Osteoblast (primary cell): ENCODE measurements at regions not wholly inside any gene's neighbourhood (a gene's known extent, or its start where the extent isn't known, plus 50 kb on each side); places are given as distances from the start of the nearest gene placed in this dataset.

Experiments used
- DNase-seq: peaks from one replicate; pipeline ENCODE4 v3.0.0; 2011; ENCODE audit warnings: low spot score, mixed read lengths; ENCODE audit not compliant: insufficient read length; ENCODE audit errors: missing footprints
- H2AFZ ChIP-seq: 2 replicates; pipeline ENCODE4 v1.6.0; 2011; ENCODE audit warnings: mild to moderate bottlenecking, low read length
- H3K27ac ChIP-seq: 2 replicates; pipeline ENCODE4 v1.5.1; 2011; ENCODE audit warnings: mild to moderate bottlenecking, low read depth, low read length, moderate library complexity
- H3K27me3 ChIP-seq: 2 replicates; pipeline ENCODE4 v1.6.0; 2012; ENCODE audit warnings: mild to moderate bottlenecking, control low read depth, inconsistent platforms, low read length, moderate library complexity; ENCODE audit not compliant: insufficient read depth
- H3K36me3 ChIP-seq: 2 replicates; pipeline ENCODE4 v1.5.1; 2011; ENCODE audit warnings: mild to moderate bottlenecking, low read length, control low read depth, moderate library complexity; ENCODE audit not compliant: insufficient read depth
- H3K4me1 ChIP-seq: 2 replicates; pipeline ENCODE4 v1.5.1; 2011; ENCODE audit warnings: mild to moderate bottlenecking, low read length, control low read depth, moderate library complexity; ENCODE audit not compliant: insufficient read depth
- H3K4me2 ChIP-seq: 2 replicates; pipeline ENCODE4 v1.6.0; 2011; ENCODE audit warnings: mild to moderate bottlenecking, low read length; ENCODE audit not compliant: insufficient read depth
- H3K4me3 ChIP-seq: fragments of 200-600 bp; sonication (generic); 3 replicates; pipeline ENCODE4 v1.5.1; 2012; ENCODE audit warnings: mild to moderate bottlenecking, low read length, inconsistent platforms; ENCODE audit not compliant: insufficient read depth
- H3K79me2 ChIP-seq: 2 replicates; pipeline ENCODE4 v1.6.0; 2012; ENCODE audit warnings: mild to moderate bottlenecking, low read length, control low read depth, inconsistent platforms; ENCODE audit not compliant: insufficient read depth
- H3K9me3 ChIP-seq: 2 replicates; pipeline ENCODE4 v1.5.1; 2011; ENCODE audit warnings: low read depth, low read length, control low read depth
- H4K20me1 ChIP-seq: 2 replicates; pipeline ENCODE4 v1.6.0; 2012; ENCODE audit warnings: mild to moderate bottlenecking, low read length, control low read depth; ENCODE audit not compliant: insufficient read depth
- TF ChIP-seq, protein P1 (sequence below): IDR thresholded peaks from 2 replicates; pipeline ENCODE4 v1.5.1; 2011; ENCODE audit warnings: mild to moderate bottlenecking, low read depth, low read length, moderate library complexity; ENCODE audit errors: extremely low read depth

DNA sequence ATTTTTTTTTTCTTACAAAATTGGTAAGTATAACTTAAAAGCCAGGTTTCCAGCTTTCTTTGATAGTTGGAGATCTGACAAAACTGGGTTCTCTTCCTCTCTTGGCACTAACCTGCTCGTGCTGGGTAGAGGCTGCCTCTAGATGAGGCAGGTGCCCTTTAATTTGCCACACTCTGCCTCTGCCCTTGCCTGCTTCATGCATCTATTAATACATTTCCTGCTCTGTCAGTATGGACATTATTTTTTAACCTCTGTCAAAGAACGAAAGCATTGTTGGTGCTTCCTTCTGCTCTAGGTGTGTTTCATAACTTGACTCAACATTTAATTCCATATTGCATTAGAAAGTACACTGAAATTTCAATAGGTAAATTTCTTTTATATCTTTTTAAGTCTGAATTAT, 490.7 kb upstream of the ZEB2 start:
- Histone ChIP-seq H3K27me3 (no peaks in the 10 kb centered on the region), H3K27ac (no peak overlapping the region), H3K9me3 (no peaks in the 10 kb centered on the region), H3K36me3 (no peaks in the 10 kb centered on the region), H3K4me3 (no peak overlapping the region), H3K4me1 (peaks cover 29% of the 10 kb centered on the region), H2AFZ (no peak overlapping the region), H3K4me2 (no peak overlapping the region), H4K20me1 (no peaks in the 10 kb centered on the region), H3K79me2 (no peaks in the 10 kb centered on the region)
- TF ChIP-seq, protein P1, sequence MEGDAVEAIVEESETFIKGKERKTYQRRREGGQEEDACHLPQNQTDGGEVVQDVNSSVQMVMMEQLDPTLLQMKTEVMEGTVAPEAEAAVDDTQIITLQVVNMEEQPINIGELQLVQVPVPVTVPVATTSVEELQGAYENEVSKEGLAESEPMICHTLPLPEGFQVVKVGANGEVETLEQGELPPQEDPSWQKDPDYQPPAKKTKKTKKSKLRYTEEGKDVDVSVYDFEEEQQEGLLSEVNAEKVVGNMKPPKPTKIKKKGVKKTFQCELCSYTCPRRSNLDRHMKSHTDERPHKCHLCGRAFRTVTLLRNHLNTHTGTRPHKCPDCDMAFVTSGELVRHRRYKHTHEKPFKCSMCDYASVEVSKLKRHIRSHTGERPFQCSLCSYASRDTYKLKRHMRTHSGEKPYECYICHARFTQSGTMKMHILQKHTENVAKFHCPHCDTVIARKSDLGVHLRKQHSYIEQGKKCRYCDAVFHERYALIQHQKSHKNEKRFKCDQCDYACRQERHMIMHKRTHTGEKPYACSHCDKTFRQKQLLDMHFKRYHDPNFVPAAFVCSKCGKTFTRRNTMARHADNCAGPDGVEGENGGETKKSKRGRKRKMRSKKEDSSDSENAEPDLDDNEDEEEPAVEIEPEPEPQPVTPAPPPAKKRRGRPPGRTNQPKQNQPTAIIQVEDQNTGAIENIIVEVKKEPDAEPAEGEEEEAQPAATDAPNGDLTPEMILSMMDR, result no peak
- no peak for DNase-seq

DNA sequence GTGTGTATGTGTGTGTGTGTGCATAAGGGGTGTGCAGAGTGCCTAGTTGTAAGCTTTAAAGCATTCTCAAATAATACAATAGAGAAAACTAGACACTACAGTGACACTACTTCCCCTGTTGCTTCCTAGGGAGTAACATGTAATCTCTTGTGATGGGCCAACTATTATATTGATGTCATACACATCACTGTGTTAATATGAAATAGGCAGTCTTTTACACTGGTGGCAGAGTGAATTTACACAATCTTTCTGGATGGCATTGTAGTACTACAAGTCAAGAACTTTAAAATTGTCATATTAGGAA, 488.0 kb upstream of the ZEB2 start:
- Histone ChIP-seq H3K4me3 (peak overlapping the region; percentile 37), H3K4me2 (peak overlapping the region; percentile 76), H3K36me3 (no peaks in the 10 kb centered on the region), H3K9me3 (no peaks in the 10 kb centered on the region), H2AFZ (no peak overlapping the region), H3K4me1 (peaks cover 25% of the 10 kb centered on the region), H3K79me2 (no peaks in the 10 kb centered on the region), H4K20me1 (no peaks in the 10 kb centered on the region), H3K27ac (peak overlapping the region; percentile 98), H3K27me3 (no peaks in the 10 kb centered on the region)
- no peak for DNase-seq
- TF ChIP-seq, protein P1, result no peak

DNA sequence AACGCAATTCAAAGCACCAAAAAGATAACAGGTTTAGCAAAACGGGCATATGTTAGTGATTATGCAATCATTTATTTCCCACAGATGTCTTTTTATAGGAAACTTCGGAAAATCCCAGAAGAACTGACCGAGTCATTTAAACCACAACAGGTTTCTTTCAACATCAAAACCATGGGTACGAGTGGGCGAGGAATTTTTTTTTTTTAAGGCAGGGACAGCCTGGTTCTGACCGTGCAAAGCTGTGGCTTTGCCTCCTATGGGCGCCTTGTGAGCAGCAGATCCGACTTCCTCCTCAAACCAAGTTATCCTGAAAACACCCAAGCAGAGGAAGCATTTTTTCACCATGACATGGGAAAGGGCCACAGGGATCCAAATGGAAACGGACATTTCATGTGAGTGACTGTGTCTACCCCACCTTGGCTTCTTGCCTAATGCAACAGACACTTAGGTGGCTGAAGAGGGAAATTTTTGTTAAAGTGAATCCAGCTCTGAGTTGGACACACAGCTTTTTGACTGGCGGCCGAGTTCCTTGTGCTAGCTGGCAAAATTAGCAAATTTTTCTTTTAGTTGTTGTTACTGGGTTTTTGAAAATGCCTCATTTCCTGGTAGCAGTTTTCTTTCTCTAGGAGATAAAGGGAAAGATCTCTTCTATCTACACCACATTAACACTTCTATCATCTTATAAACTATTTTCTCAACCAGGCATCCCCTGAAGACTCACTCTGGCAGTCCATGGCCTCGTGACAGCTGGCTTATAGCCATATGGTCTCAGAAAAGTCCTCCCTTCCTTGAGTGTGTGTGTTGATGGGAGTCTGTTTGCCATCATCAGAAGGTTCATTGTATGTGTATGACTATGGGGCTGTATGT, 487.4 kb upstream of the ZEB2 start:
- Histone ChIP-seq H3K27me3 (no peaks in the 10 kb centered on the region), H3K9me3 (no peaks in the 10 kb centered on the region), H3K4me1 (peaks cover 19% of the 10 kb centered on the region), H3K4me2 (peak overlapping the region; percentile 76), H2AFZ (peak overlapping the region; percentile 2), H4K20me1 (no peaks in the 10 kb centered on the region), H3K79me2 (no peaks in the 10 kb centered on the region), H3K27ac (peak overlapping the region; percentile 98), H3K4me3 (peak overlapping the region; percentile 37), H3K36me3 (no peaks in the 10 kb centered on the region)
- TF ChIP-seq, protein P1, result peak; percentile 18
- peak; percentile 79 for DNase-seq

DNA sequence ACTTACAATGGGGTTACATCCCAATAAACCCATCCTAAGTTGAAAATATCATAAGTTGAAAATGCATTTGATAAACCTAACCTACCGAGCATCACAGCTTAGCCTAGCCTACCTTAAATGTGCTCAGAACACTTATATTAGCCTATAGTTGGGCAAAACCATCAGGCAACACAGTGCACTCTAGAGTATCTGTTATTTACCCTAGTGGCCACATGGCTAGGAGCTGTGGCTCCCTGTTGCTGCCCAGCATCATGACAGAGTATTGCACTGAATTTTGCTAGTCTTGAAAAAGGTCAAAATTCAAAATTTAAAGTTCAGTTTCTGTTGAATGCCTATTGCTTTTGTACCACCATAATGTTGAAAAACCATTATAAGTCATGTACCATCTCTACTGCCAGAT, 482.7 kb upstream of the ZEB2 start:
- TF ChIP-seq, protein P1, result no peak
- Histone ChIP-seq H3K4me2 (no peak overlapping the region), H3K36me3 (no peaks in the 10 kb centered on the region), H3K9me3 (no peaks in the 10 kb centered on the region), H4K20me1 (no peaks in the 10 kb centered on the region), H3K4me1 (peaks cover 17% of the 10 kb centered on the region), H3K27ac (no peak overlapping the region), H3K27me3 (no peaks in the 10 kb centered on the region), H3K4me3 (no peak overlapping the region), H2AFZ (no peak overlapping the region), H3K79me2 (no peaks in the 10 kb centered on the region)
- no peak for DNase-seq
